Mesenchymal stem cell (in vitro differentiated cells and primary cell): ENCODE measurements at regions not wholly inside any gene's neighbourhood (a gene's known extent, or its start where the extent isn't known, plus 50 kb on each side); places are given as distances from the start of the nearest gene placed in this dataset.

Source experiments
- DNase-seq: peaks from one replicate; pipeline ENCODE4 v3.0.0-alpha.2; 2013
- H2AFZ ChIP-seq: one replicate; pipeline ENCODE4 v1.6.1; 2013; ENCODE audit warnings: low read depth, mild to moderate bottlenecking, control low read depth, inconsistent platforms, low read length, moderate library complexity
- H2AK5ac ChIP-seq: 2 replicates; pipeline ENCODE4 v1.6.1; 2013; ENCODE audit warnings: low read length, moderate library complexity, mild to moderate bottlenecking, inconsistent platforms; ENCODE audit not compliant: severe bottlenecking
- H2BK120ac ChIP-seq: one replicate; pipeline ENCODE4 v1.6.1; 2013; ENCODE audit warnings: low read depth, mild to moderate bottlenecking, inconsistent platforms, low read length, moderate library complexity
- H2BK12ac ChIP-seq, 2 experiments: one replicate each; pipeline ENCODE4 v1.6.1; 2013; ENCODE audit warnings: inconsistent platforms in 2 of 2, low read length in 2 of 2, mild to moderate bottlenecking in 2 of 2, moderate library complexity in 2 of 2, control low read depth in 1 of 2
- H2BK15ac ChIP-seq: one replicate; pipeline ENCODE4 v1.6.1; 2013; ENCODE audit warnings: mild to moderate bottlenecking, low read depth, inconsistent platforms; ENCODE audit not compliant: poor library complexity, severe bottlenecking
- H2BK5ac ChIP-seq: 2 replicates; pipeline ENCODE4 v1.6.1; 2013; ENCODE audit warnings: low read depth, mild to moderate bottlenecking, low read length, control low read depth, inconsistent platforms; ENCODE audit not compliant: poor library complexity, severe bottlenecking
- H3K14ac ChIP-seq, 2 experiments: one replicate each; pipeline ENCODE4 v1.6.1; 2013; ENCODE audit warnings: inconsistent platforms in 2 of 2, low read length in 2 of 2, control low read depth in 1 of 2, mild to moderate bottlenecking in 1 of 2, moderate library complexity in 1 of 2
- H3K18ac ChIP-seq, 2 experiments: one replicate each; pipeline ENCODE4 v1.6.1; 2013; ENCODE audit warnings: inconsistent platforms in 2 of 2, low read length in 2 of 2, control low read depth in 1 of 2, low read depth in 1 of 2, mild to moderate bottlenecking in 1 of 2
- H3K23ac ChIP-seq, 2 experiments: one replicate each; pipeline ENCODE4 v1.6.1; 2013; ENCODE audit warnings: inconsistent platforms in 2 of 2, low read length in 2 of 2, mild to moderate bottlenecking in 2 of 2, moderate library complexity in 2 of 2, control low read depth in 1 of 2
- H3K27ac ChIP-seq: 2 replicates; pipeline ENCODE4 v1.5.1; 2013; ENCODE audit warnings: mild to moderate bottlenecking, moderate library complexity, low read length, control low read depth, inconsistent platforms; ENCODE audit not compliant: poor library complexity, severe bottlenecking
- H3K27me3 ChIP-seq, 2 experiments: 2 replicates each; pipeline versions ENCODE4 v1.6.1 to v1.7.0; 2013; ENCODE audit warnings: low read length in 2 of 2, mild to moderate bottlenecking in 2 of 2, moderate library complexity in 2 of 2, control low read depth in 1 of 2, inconsistent platforms in 1 of 2; ENCODE audit not compliant: control insufficient read depth in 1 of 2, insufficient read depth in 1 of 2
- H3K36me3 ChIP-seq, 2 experiments: 2 replicates each; pipeline versions ENCODE4 v1.6.1 to v1.7.0; 2013; ENCODE audit warnings: low read length in 2 of 2, control low read depth in 1 of 2, inconsistent platforms in 1 of 2, low read depth in 1 of 2, mild to moderate bottlenecking in 1 of 2; ENCODE audit not compliant: insufficient read depth in 2 of 2, control insufficient read depth in 1 of 2
- H3K4ac ChIP-seq, 2 experiments: one replicate each; pipeline ENCODE4 v1.6.1; 2013; ENCODE audit warnings: inconsistent platforms in 2 of 2, low read length in 2 of 2, mild to moderate bottlenecking in 2 of 2, moderate library complexity in 2 of 2, control low read depth in 1 of 2, low read depth in 1 of 2
- H3K4me1 ChIP-seq: 2 replicates; pipeline ENCODE4 v1.6.1; 2013; ENCODE audit warnings: low read depth, low read length, control low read depth; ENCODE audit not compliant: control insufficient read depth, insufficient read depth
- H3K4me2 ChIP-seq: 2 replicates; pipeline ENCODE4 v1.6.1; 2013; ENCODE audit warnings: low read length, mild to moderate bottlenecking, inconsistent platforms; ENCODE audit not compliant: poor library complexity, severe bottlenecking
- H3K4me3 ChIP-seq, 2 experiments: 2 replicates each; pipeline versions ENCODE4 v1.5.1 to v1.7.0; 2013; ENCODE audit warnings: low read length in 2 of 2, mild to moderate bottlenecking in 2 of 2, control low read depth in 1 of 2, low read depth in 1 of 2; ENCODE audit not compliant: insufficient read depth in 1 of 2
- H3K79me1 ChIP-seq: replicated peaks from 2 replicates; pipeline ENCODE4 v1.6.1; 2013; ENCODE audit warnings: mild to moderate bottlenecking, control low read depth, low read length, inconsistent platforms; ENCODE audit not compliant: poor library complexity, severe bottlenecking
- H3K9ac ChIP-seq: 2 replicates; pipeline ENCODE4 v1.7.0; 2013; ENCODE audit warnings: mild to moderate bottlenecking, low read length, moderate library complexity
- H3K9me3 ChIP-seq: 2 replicates; pipeline ENCODE4 v1.7.0; 2013; ENCODE audit warnings: mild to moderate bottlenecking, low read length; ENCODE audit not compliant: control insufficient read depth
- H4K8ac ChIP-seq: one replicate; pipeline ENCODE4 v1.6.1; 2013; ENCODE audit warnings: inconsistent platforms, mild to moderate bottlenecking, low read length, moderate library complexity
- H4K91ac ChIP-seq: one replicate; pipeline ENCODE4 v1.6.1; 2013; ENCODE audit warnings: mild to moderate bottlenecking, low read length, inconsistent platforms
- WGBS: methylation state at CpG from one replicate; pipeline ENCODE4 v1.1.7; 2013; ENCODE audit warnings: mixed read lengths; 5-methylcytosine and 5-hydroxymethylcytosine counted together

DNA sequence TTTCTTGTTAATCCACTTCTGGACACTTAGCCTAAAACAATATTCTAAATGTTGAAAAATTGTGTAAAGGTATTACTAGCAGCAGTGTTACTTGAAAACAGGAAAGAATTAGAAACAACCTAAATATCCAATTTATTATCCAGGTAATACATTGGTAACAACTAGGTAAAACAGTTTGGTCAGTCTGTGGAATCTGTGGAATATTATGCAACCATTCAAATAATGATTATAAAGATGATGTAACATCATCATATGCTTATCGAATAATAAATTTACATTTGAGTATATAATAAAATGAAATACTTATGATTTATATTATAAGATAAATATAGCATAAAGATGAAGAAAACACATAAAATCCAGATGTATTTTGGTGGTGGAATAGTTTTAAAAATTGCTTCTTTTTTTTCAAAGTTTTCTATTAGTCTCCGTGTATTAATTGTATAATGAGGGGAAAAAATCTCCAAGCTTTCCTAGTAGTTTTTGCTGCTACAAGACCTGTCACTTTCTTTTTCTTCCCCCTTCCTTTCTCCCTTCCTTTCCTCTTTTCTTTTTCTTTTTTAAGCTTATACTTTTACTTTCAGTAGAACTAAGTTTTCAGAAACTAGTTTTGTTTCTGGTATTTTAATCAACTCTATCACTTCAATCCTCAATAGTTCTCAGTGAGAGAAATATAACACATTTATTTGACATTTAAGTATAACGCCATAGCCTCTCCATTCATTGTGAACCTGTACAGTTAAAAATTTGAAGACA is 197.8 kb upstream of the HMCN1 start:
- H2AK5ac ChIP-seq: no peak overlapping the region
- H4K91ac ChIP-seq: no peak overlapping the region
- no peak overlapping the region for H3K4me2 ChIP-seq
- no peak overlapping the region for H3K14ac ChIP-seq
- H2AFZ ChIP-seq: no peak overlapping the region
- no peak overlapping the region for H3K27ac ChIP-seq
- WGBS: no CpG with 5 or more reads among the region's 3 CpGs
- DNase-seq: no peak
- no peaks in the 10 kb centered on the region for H3K79me1 ChIP-seq
- no peak overlapping the region for H3K23ac ChIP-seq
- H2BK15ac ChIP-seq: no peak overlapping the region
- no peak overlapping the region for H2BK5ac ChIP-seq
- H3K9me3 ChIP-seq: no peaks in the 10 kb centered on the region
- no peaks in the 10 kb centered on the region for H3K4me1 ChIP-seq
- H2BK12ac ChIP-seq: no peak overlapping the region
- no peak overlapping the region for H2BK120ac ChIP-seq
- no peak overlapping the region for H3K4me3 ChIP-seq
- H4K8ac ChIP-seq: no peak overlapping the region
- no peak overlapping the region for H3K4ac ChIP-seq
- no peak overlapping the region for H3K18ac ChIP-seq
- peaks cover 0 to 4% of the 10 kb centered on the region in 2 experiments for H3K27me3 ChIP-seq
- H3K36me3 ChIP-seq: no peaks in the 10 kb centered on the region
- no peak overlapping the region for H3K9ac ChIP-seq

GRCh38 chr1:185535621-185536020 is 198.6 kb upstream of the HMCN1 start:
- Histone ChIP-seq H2BK15ac (no peak overlapping the region), H3K4ac (no peak overlapping the region), H2BK12ac (no peak overlapping the region), H2BK5ac (no peak overlapping the region), H3K4me2 (no peak overlapping the region), H4K8ac (no peak overlapping the region), H4K91ac (no peak overlapping the region), H3K9me3 (no peaks in the 10 kb centered on the region), H3K27ac (no peak overlapping the region), H3K4me1 (no peaks in the 10 kb centered on the region), H3K79me1 (no peaks in the 10 kb centered on the region), H2AK5ac (no peak overlapping the region), H2AFZ (no peak overlapping the region), H3K4me3 (no peak overlapping the region), H3K27me3 (peaks cover 0 to 4% of the 10 kb centered on the region in 2 experiments), H3K14ac (no peak overlapping the region), H3K23ac (no peak overlapping the region), H2BK120ac (no peak overlapping the region), H3K18ac (no peak overlapping the region), H3K9ac (no peak overlapping the region), H3K36me3 (no peaks in the 10 kb centered on the region)
- WGBS: 100% methylated on average over 1 of the region's 2 CpGs
- DNase-seq: no peak

GRCh38 chr1:185534801-185535200 is 199.4 kb upstream of the HMCN1 start:
- H3K4me2 ChIP-seq: no peak overlapping the region
- no peak overlapping the region for H3K23ac ChIP-seq
- H3K27ac ChIP-seq: no peak overlapping the region
- no peak overlapping the region for H2AFZ ChIP-seq
- H2BK15ac ChIP-seq: no peak overlapping the region
- H4K91ac ChIP-seq: no peak overlapping the region
- no peak overlapping the region for H3K14ac ChIP-seq
- H2BK12ac ChIP-seq: no peak overlapping the region
- no peak overlapping the region for H3K9ac ChIP-seq
- H4K8ac ChIP-seq: no peak overlapping the region
- H3K79me1 ChIP-seq: no peaks in the 10 kb centered on the region
- H3K9me3 ChIP-seq: no peaks in the 10 kb centered on the region
- H2BK5ac ChIP-seq: no peak overlapping the region
- no peak overlapping the region for H2AK5ac ChIP-seq
- H3K4ac ChIP-seq: no peak overlapping the region
- H3K27me3 ChIP-seq: peaks cover 0 to 4% of the 10 kb centered on the region in 2 experiments
- H3K18ac ChIP-seq: no peak overlapping the region
- no peaks in the 10 kb centered on the region for H3K36me3 ChIP-seq
- WGBS: 86% methylated on average over 6 of the region's 6 CpGs
- DNase-seq: no peak
- no peak overlapping the region for H2BK120ac ChIP-seq
- H3K4me3 ChIP-seq: no peak overlapping the region
- H3K4me1 ChIP-seq: no peaks in the 10 kb centered on the region

DNA sequence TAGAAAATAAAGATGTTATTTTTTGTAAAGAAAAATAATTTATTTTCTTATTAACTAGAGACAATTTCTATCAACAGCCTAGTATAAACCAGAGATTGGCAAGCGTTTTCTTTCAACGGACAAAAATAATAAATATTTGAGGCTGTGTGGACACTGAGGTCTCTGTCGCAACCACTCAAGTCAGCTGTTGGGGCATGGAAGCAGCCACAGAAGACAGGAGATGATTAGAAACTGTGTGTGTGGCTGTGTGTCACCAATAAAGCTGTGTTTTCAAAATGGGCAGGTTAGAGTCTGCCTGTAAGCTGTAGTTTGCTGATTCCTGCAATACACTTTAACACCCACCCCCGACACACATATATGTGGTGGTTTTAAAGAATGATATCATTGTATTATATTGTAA is 200.6 kb upstream of the HMCN1 start:
- Histone ChIP-seq H2AFZ (no peak overlapping the region), H2BK12ac (no peak overlapping the region), H4K8ac (no peak overlapping the region), H3K9ac (no peak overlapping the region), H2AK5ac (no peak overlapping the region), H3K4ac (no peak overlapping the region), H2BK5ac (no peak overlapping the region), H3K4me3 (no peak overlapping the region), H3K4me2 (no peak overlapping the region), H2BK120ac (no peak overlapping the region), H3K36me3 (no peaks in the 10 kb centered on the region), H3K18ac (peak overlapping the region in 1 of 2 experiments; percentile 43), H3K79me1 (no peaks in the 10 kb centered on the region), H3K23ac (no peak overlapping the region), H3K4me1 (no peaks in the 10 kb centered on the region), H3K9me3 (no peaks in the 10 kb centered on the region), H3K14ac (no peak overlapping the region), H4K91ac (no peak overlapping the region), H2BK15ac (no peak overlapping the region), H3K27me3 (peaks cover 0 to 4% of the 10 kb centered on the region in 2 experiments), H3K27ac (no peak overlapping the region)
- peak; percentile 46 for DNase-seq
- 89% methylated on average over 3 of the region's 4 CpGs for WGBS
